Aorta (tissue), 5 donors: ENCODE measurements at regions not wholly inside any gene's neighbourhood (a gene's known extent, or its start where the extent isn't known, plus 50 kb on each side); places are given as distances from the start of the nearest gene placed in this dataset.

Experiments
- ATAC-seq: fragments of 200-7000 bp; cut with Tn5 transposase; one replicate; pipeline ENCODE4 v1.9.1; 2022; ENCODE audit warnings: moderate library complexity; ENCODE audit not compliant: low FRiP score
- DNase-seq, 2 donors: peaks; one replicate each; pipeline ENCODE4 v3.0.0-alpha.2; 2020
- H3K27ac ChIP-seq, 2 donors: one replicate each; pipeline ENCODE4 v1.5.1; 2013; ENCODE audit warnings: low read length in 2 of 2, mild to moderate bottlenecking in 2 of 2, moderate library complexity in 2 of 2, control low read depth in 1 of 2, inconsistent platforms in 1 of 2, low read depth in 1 of 2
- H3K27me3 ChIP-seq, 2 donors: one replicate each; pipeline ENCODE4 v1.6.1; 2013; ENCODE audit warnings: control low read depth in 1 of 2, low read length in 1 of 2, mild to moderate bottlenecking in 1 of 2, moderate library complexity in 1 of 2; ENCODE audit not compliant: insufficient read depth in 2 of 2, control insufficient read depth in 1 of 2
- H3K36me3 ChIP-seq, 2 donors: one replicate each; pipeline ENCODE4 v1.6.1; 2013; ENCODE audit warnings: control low read depth in 1 of 2, low read length in 1 of 2, mild to moderate bottlenecking in 1 of 2; ENCODE audit not compliant: insufficient read depth in 2 of 2, control insufficient read depth in 1 of 2
- H3K4me1 ChIP-seq, 2 donors: one replicate each; pipeline ENCODE4 v1.6.1; 2013; ENCODE audit warnings: low read length in 2 of 2, control low read depth in 1 of 2, mild to moderate bottlenecking in 1 of 2, moderate library complexity in 1 of 2; ENCODE audit not compliant: insufficient read depth in 2 of 2, control insufficient read depth in 1 of 2
- H3K4me3 ChIP-seq, 2 donors: one replicate each; pipeline ENCODE4 v1.5.1; 2013; ENCODE audit warnings: low read length in 2 of 2, control low read depth in 1 of 2, mild to moderate bottlenecking in 1 of 2
- H3K9me3 ChIP-seq: one replicate; pipeline ENCODE4 v1.6.1; 2013; ENCODE audit warnings: mild to moderate bottlenecking, low read length; ENCODE audit not compliant: control insufficient read depth
- WGBS, 2 donors: extraction: QIAGEN DNeasy Blood & Tissue Kit; methylation state at CpG; one replicate each; pipeline ENCODE4 v1.1.7; 2013; 5-methylcytosine and 5-hydroxymethylcytosine counted together
- intact Hi-C, 2 donors: fragments of 100-400 bp; cut with DNase I; formaldehyde crosslinking; loops; one replicate each; pipeline versions ENCODE4 v1.14.2 to v1.15.0; 2022
- donor health status: healthy with polysubstance abuse.
- donor health status: Bipolar disorder and iron deficiency.
- donor health status: DM: no; HTN: no; CAD: no.
- donor health status: DM: no; HTN: no; CAD: no.
- donor health status: DM: yes; HTN: yes; CAD: no.

GRCh38 chr15:78691851-78692421 lies 50.9 kb upstream of the CHRNB4 start:
- DNase-seq (no peak), ATAC-seq (no peak)
- no peaks in the 10 kb centered on the region for H3K27me3 ChIP-seq
- H3K4me3 ChIP-seq: no peak overlapping the region
- no peaks in the 10 kb centered on the region for H3K36me3 ChIP-seq
- no peaks in the 10 kb centered on the region for H3K9me3 ChIP-seq
- 80 to 93% methylated on average over 3 of the region's 3 CpGs for WGBS, 2 donors
- intact Hi-C loops: no loop called here
- no peaks in the 10 kb centered on the region for H3K4me1 ChIP-seq
- no peak overlapping the region for H3K27ac ChIP-seq

GRCh38 chr15:78691167-78691850 lies 50.3 kb upstream of the CHRNB4 start:
- DNase-seq (no peak), ATAC-seq (no peak)
- Histone ChIP-seq H3K27me3 (no peaks in the 10 kb centered on the region), H3K9me3 (no peaks in the 10 kb centered on the region), H3K4me1 (no peaks in the 10 kb centered on the region), H3K36me3 (no peaks in the 10 kb centered on the region), H3K4me3 (no peak overlapping the region), H3K27ac (no peak overlapping the region)
- 78 to 84% methylated on average over 9 of the region's 9 CpGs for WGBS, 2 donors
- intact Hi-C loops: no loop called here
